B cell (primary cell): ENCODE measurements at regions not wholly inside any gene's neighbourhood (a gene's known extent, or its start where the extent isn't known, plus 50 kb on each side); places are given as distances from the start of the nearest gene placed in this dataset.

Source experiments
- ATAC-seq: fragments of 200-7000 bp; cut with Tn5 transposase; one replicate; pipeline ENCODE4 v1.10.0; 2021; ENCODE audit warnings: low read depth, mild to moderate bottlenecking, moderate number of reproducible peaks, moderate library complexity
- CTCF ChIA-PET: fragments of 350-600 bp; sonication (Branson Sonifier 250); formaldehyde crosslinking; loops from one replicate; lab custom pipeline; 2021; ENCODE audit warnings: antibody characterized with exemption, inconsistent platforms; lab: Charles Lee
- POLR2A ChIA-PET: fragments of 350-600 bp; sonication (Branson Sonifier 250); formaldehyde crosslinking; loops from one replicate; lab custom pipeline; 2021; ENCODE audit warnings: antibody characterized with exemption; lab: Charles Lee
- DNase-seq: peaks from one replicate; pipeline ENCODE4 v3.0.0; 2013
- H2AFZ ChIP-seq: 2 replicates; pipeline ENCODE4 v1.6.1; 2012; ENCODE audit warnings: mild to moderate bottlenecking, low read depth, low read length; ENCODE audit not compliant: insufficient read depth, poor library complexity, severe bottlenecking
- H3K27ac ChIP-seq, 2 donors: 1 replicate in 1 of 2; 2 replicates in 1 of 2; pipeline ENCODE4 v1.5.1; 2012 to 2013; ENCODE audit warnings: low read length in 2 of 2, mild to moderate bottlenecking in 2 of 2, moderate library complexity in 1 of 2
- H3K27me3 ChIP-seq, 4 experiments: fragments of 200-600 bp in 1 of 4; sonication (generic) in 1 of 4; replicated peaks in 1 of 4; 1 replicate in 2 of 4; 2 replicates in 2 of 4; pipeline versions ENCODE4 v1.6.1 to v1.7.0; 2013 to 2016; ENCODE audit warnings: low read length in 3 of 4, mild to moderate bottlenecking in 2 of 4, mixed read lengths in 1 of 4, moderate library complexity in 1 of 4; ENCODE audit not compliant: insufficient read depth in 4 of 4, control insufficient read depth in 3 of 4; ENCODE audit errors: control extremely low read depth in 1 of 4
- H3K36me3 ChIP-seq, 2 experiments: replicated peaks in 1 of 2; 1 replicate in 1 of 2; 2 replicates in 1 of 2; pipeline versions ENCODE4 v1.6.1 to v1.7.1; 2013; ENCODE audit warnings: low read length in 1 of 2; ENCODE audit not compliant: insufficient read depth in 2 of 2, control insufficient read depth in 1 of 2; ENCODE audit errors: control extremely low read depth in 1 of 2, extremely low read depth in 1 of 2
- H3K4me1 ChIP-seq, 2 donors: fragments of 200-600 bp in 1 of 2; sonication (generic) in 1 of 2; 1 replicate in 1 of 2; 2 replicates in 1 of 2; pipeline versions ENCODE4 v1.5.1 to v1.6.1; 2013 to 2017; ENCODE audit warnings: low read length in 2 of 2; ENCODE audit not compliant: control insufficient read depth in 2 of 2, insufficient read depth in 2 of 2
- H3K4me2 ChIP-seq: replicated peaks from 2 replicates; pipeline ENCODE3; 2012; ENCODE audit warnings: mild to moderate bottlenecking, low read depth, low read length; ENCODE audit not compliant: poor library complexity, severe bottlenecking
- H3K4me3 ChIP-seq, 5 experiments: fragments of 200-600 bp in 1 of 5; sonication (generic) in 1 of 5; 1 replicate in 3 of 5; 2 replicates in 2 of 5; pipeline versions ENCODE4 v1.5.1 to v1.7.0; 2011 to 2016; ENCODE audit warnings: low read length in 4 of 5, mild to moderate bottlenecking in 4 of 5, low read depth in 2 of 5, control low read depth in 1 of 5, moderate library complexity in 1 of 5; ENCODE audit not compliant: insufficient read depth in 1 of 5; ENCODE audit errors: control extremely low read depth in 1 of 5, extremely low read depth in 1 of 5
- H3K79me2 ChIP-seq: fragments of 200-600 bp; sonication (generic); one replicate; pipeline ENCODE4 v1.6.0; 2016; ENCODE audit warnings: low read length; ENCODE audit not compliant: control insufficient read depth, insufficient read depth
- H3K9ac ChIP-seq: fragments of 200-600 bp; sonication (generic); 2 replicates; pipeline ENCODE4 v1.6.1; 2017; ENCODE audit warnings: mild to moderate bottlenecking, low read length, moderate library complexity
- H3K9me3 ChIP-seq, 3 donors: one replicate each; pipeline versions ENCODE4 v1.6.1 to v1.7.1; 2013; ENCODE audit warnings: low read length in 2 of 3; ENCODE audit not compliant: control insufficient read depth in 2 of 3, insufficient read depth in 1 of 3; ENCODE audit errors: control extremely low read depth in 1 of 3
- H4K20me1 ChIP-seq: 2 replicates; pipeline ENCODE4 v1.6.0; 2012; ENCODE audit warnings: mild to moderate bottlenecking, low read length; ENCODE audit not compliant: insufficient read depth, control insufficient read depth, poor library complexity, severe bottlenecking
- H3K27ac Mint-ChIP-seq: one replicate; pipeline ENCODE4 v1.8.0; 2021; ENCODE audit warnings: mixed read lengths
- H3K27me3 Mint-ChIP-seq: one replicate; pipeline ENCODE4 v1.8.0; 2021; ENCODE audit warnings: mixed read lengths
- H3K4me1 Mint-ChIP-seq: one replicate; pipeline ENCODE4 v1.8.0; 2021; ENCODE audit warnings: mixed read lengths
- H3K4me3 Mint-ChIP-seq: one replicate; pipeline ENCODE4 v1.8.0; 2021; ENCODE audit warnings: mixed read lengths
- H3K9me3 Mint-ChIP-seq: one replicate; pipeline ENCODE4 v1.8.0; 2022; ENCODE audit warnings: mixed read lengths; ENCODE audit not compliant: insufficient read depth
- EZH2 ChIP-seq: IDR thresholded peaks from 2 replicates; pipeline ENCODE4 v1.6.1; 2012; ENCODE audit warnings: borderline replicate concordance, low read depth, mild to moderate bottlenecking, moderate library complexity, low read length; ENCODE audit not compliant: insufficient read depth, poor library complexity, severe bottlenecking
- WGBS: methylation state at CpG from one replicate; pipeline ENCODE4 v1.1.5; 2013; ENCODE audit warnings: missing lambda C conversion rate; ENCODE audit not compliant: insufficient coverage; 5-methylcytosine and 5-hydroxymethylcytosine counted together
- intact Hi-C: fragments of 100-400 bp; cut with micrococcal nuclease; formaldehyde crosslinking; loops from one replicate; pipeline ENCODE4 v1.10.0; 2022
- TF ChIP-seq, protein P1 (sequence below): fragments of 200-600 bp; IDR thresholded peaks from one replicate; pipeline ENCODE4 v1.8.0; 2022; ENCODE audit warnings: antibody characterized with exemption, mild to moderate bottlenecking

DNA sequence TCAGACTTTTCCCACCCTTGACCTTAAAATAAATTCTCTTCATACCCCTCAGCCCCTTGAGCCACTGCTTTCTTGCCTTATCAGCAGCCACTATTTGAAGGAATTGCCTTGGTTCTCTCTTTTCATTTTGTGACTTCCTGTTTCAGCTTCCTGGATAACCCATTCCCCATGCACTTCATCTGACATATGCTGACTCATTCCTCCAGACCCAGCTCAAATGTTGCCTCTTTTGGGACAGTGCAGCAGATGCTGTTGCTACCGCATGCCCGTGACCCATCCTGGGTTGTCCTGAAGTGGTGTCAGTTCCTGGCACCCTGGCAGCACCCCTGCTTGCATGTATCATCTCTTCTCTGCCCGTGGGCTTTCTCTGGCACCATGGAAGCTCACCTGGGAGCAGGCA, 496.1 kb downstream of the PTPRU start:
- ATAC-seq: no peak
- Mint-ChIP-seq H3K4me1 (no peaks in the 10 kb centered on the region), H3K4me3 (no peak overlapping the region), H3K9me3 (no peaks in the 10 kb centered on the region), H3K27me3 (peaks cover 16% of the 10 kb centered on the region), H3K27ac (no peak overlapping the region)
- no peaks in the 10 kb centered on the region for H3K4me1 ChIP-seq
- no peaks in the 10 kb centered on the region for H3K9me3 ChIP-seq
- no peak for TF ChIP-seq EZH2
- TF ChIP-seq, protein P1, sequence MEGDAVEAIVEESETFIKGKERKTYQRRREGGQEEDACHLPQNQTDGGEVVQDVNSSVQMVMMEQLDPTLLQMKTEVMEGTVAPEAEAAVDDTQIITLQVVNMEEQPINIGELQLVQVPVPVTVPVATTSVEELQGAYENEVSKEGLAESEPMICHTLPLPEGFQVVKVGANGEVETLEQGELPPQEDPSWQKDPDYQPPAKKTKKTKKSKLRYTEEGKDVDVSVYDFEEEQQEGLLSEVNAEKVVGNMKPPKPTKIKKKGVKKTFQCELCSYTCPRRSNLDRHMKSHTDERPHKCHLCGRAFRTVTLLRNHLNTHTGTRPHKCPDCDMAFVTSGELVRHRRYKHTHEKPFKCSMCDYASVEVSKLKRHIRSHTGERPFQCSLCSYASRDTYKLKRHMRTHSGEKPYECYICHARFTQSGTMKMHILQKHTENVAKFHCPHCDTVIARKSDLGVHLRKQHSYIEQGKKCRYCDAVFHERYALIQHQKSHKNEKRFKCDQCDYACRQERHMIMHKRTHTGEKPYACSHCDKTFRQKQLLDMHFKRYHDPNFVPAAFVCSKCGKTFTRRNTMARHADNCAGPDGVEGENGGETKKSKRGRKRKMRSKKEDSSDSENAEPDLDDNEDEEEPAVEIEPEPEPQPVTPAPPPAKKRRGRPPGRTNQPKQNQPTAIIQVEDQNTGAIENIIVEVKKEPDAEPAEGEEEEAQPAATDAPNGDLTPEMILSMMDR: no peak
- 41% methylated on average over 3 of the region's 3 CpGs for WGBS
- H3K27me3 ChIP-seq: peaks cover 0 to 2% (median 0%) of the 10 kb centered on the region in 4 experiments
- no peak overlapping the region for H3K4me3 ChIP-seq
- no peaks in the 10 kb centered on the region for H4K20me1 ChIP-seq
- intact Hi-C loops: no loop called here
- CTCF ChIA-PET: no interaction called here
- no peak for DNase-seq
- no peaks in the 10 kb centered on the region for H3K79me2 ChIP-seq
- H3K9ac ChIP-seq: no peak overlapping the region
- no peak overlapping the region for H3K4me2 ChIP-seq
- H3K36me3 ChIP-seq: no peaks in the 10 kb centered on the region
- no peak overlapping the region for H2AFZ ChIP-seq
- H3K27ac ChIP-seq: no peak overlapping the region
- POLR2A ChIA-PET: no interaction called here

DNA sequence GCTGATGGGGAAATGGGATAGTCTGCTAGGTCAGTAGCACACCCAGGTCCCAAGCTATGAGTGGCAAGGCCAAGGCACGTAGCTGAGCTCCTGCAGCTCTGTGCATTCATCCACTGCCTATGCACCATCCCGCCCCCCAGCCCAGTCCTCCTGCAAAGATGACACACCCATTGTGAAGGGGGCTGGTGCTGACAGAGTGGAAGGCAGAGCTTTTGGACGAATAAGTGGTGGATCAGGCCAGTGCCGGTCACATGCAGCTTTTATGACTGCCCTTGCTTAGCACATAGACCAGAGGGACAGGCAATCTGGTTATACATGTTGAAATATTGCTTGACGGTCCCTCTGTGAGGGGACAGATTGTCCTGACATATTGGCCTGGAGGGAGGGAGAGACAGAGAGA, 494.3 kb downstream of the PTPRU start:
- H3K9me3 Mint-ChIP-seq: no peaks in the 10 kb centered on the region
- CTCF ChIA-PET: no interaction called here
- intact Hi-C loops: no loop called here
- no peak overlapping the region for H2AFZ ChIP-seq
- peaks cover 17% of the 10 kb centered on the region for H3K27me3 Mint-ChIP-seq
- no peak overlapping the region for H3K27ac ChIP-seq
- no peak overlapping the region for H3K4me3 ChIP-seq
- no peak overlapping the region for H3K27ac Mint-ChIP-seq
- WGBS: 84% methylated on average over 3 of the region's 5 CpGs
- no peaks in the 10 kb centered on the region for H3K27me3 ChIP-seq
- H4K20me1 ChIP-seq: no peaks in the 10 kb centered on the region
- H3K4me2 ChIP-seq: no peak overlapping the region
- no peaks in the 10 kb centered on the region for H3K79me2 ChIP-seq
- H3K9ac ChIP-seq: no peak overlapping the region
- H3K36me3 ChIP-seq: no peaks in the 10 kb centered on the region
- H3K4me1 Mint-ChIP-seq: no peaks in the 10 kb centered on the region
- TF ChIP-seq, protein P1: no peak
- no peak for TF ChIP-seq EZH2
- no peak for ATAC-seq
- no peak overlapping the region for H3K4me3 Mint-ChIP-seq
- no peak for DNase-seq
- POLR2A ChIA-PET: no interaction called here
- H3K4me1 ChIP-seq: no peaks in the 10 kb centered on the region
- H3K9me3 ChIP-seq: no peaks in the 10 kb centered on the region
